ENCODE measurements at regions not wholly inside any gene's neighbourhood (a gene's known extent, or its start where the extent isn't known, plus 50 kb on each side); places are given as distances from the start of the nearest gene placed in this dataset.
"Not testable (repeated sequence)": the region's sequence is repeated elsewhere in the genome, so short reads cannot be mapped to it uniquely, and the experiment has no call there.

DNA sequence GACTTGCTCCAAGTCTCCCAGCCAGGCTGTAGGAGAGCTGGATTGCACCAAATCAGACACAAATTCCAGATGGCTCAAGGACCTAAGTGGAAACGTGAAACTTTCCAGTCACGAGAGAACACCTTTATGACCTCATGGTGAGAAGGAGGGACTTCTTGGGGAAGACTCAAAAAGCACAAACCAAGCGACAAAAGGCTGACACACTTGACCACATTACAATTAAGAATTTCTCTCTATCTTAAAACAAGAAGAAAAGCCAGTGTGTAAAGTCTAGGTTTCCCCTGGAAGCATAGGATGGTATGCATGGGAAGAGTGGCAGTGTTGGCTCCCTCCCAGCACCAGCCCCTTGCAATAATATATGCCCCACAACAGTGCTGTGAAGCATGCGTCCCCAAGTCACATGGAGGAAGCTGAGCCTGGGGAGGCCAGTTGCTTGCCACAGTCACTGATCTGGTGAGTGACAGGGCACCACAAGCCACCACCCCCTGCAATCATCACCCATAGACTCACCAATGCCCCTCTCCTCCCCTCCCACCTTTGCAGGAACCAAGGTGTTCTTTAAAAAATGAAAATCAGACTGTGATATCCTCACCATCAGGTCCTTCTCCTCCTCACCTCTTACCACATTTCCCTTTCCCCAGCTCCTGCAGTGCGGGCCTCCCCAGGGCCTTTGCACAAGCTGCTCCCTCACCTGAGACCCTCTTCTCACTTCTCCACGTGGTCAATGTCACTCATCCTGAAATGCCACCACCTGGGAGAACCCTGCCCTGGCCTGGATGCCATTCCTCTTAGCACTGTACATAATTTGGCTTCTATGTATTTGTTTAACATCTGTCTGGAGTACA is 188.7 kb downstream of the BCL2L11 start:
- H3K27ac Mint-ChIP-seq; DNase-seq; H3K4me3 Mint-ChIP-seq; ATAC-seq (replicated peaks); H3K27me3 Mint-ChIP-seq; H3K4me1 Mint-ChIP-seq (ENCODE audit: low read depth in 2 of 2); H3K9me3 Mint-ChIP-seq; H3K36me3 Mint-ChIP-seq (ENCODE audit: insufficient read depth): not testable (repeated sequence)

DNA sequence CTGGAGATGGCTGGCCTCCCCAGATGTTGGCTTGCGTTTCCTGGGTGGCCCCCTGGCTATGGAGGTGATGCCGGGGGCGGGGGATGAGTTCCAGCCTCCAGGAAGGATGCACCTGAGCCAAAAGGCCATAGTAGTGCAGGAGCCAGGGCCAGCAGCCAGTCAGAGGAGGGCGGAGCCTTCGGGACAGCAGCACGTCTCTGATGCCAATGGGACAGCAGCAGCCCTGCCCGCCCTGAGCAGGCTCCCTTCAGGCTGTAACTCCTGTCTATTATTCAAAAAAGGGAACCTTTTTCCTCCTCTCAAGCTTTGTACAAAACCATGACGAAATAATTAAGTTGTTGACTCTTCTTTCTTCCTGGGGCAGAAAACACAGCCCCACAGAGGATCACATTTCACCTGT is 189.7 kb downstream of the BCL2L11 start:
- not testable (repeated sequence) for H3K9me3 Mint-ChIP-seq, H3K4me3 Mint-ChIP-seq

DNA sequence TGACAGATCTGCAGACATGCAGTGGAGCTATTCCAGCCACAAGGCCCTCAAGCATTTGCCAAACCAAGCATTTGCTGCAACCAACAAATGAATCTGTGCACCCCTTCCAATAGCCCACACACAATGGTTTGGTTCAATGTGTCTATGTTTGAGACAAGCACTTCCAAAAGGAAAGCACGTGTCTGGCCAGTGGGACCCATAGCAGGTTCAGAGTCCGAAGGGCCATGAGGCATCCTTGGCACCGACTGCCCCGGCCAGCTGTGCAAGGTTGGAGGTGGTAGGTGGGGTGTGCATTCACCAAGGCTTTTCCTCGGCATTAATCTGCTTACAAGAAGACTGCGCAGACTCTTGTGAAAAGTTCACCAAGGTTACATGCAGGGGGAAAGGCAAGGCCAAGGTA is 190.9 kb downstream of the BCL2L11 start:
- H3K4me1 Mint-ChIP-seq (ENCODE audit: low read depth in 2 of 2); DNase-seq; H3K9me3 Mint-ChIP-seq; H3K4me3 Mint-ChIP-seq; H3K27me3 Mint-ChIP-seq; H3K27ac Mint-ChIP-seq; ATAC-seq (replicated peaks); H3K36me3 Mint-ChIP-seq (ENCODE audit: insufficient read depth): not testable (repeated sequence)

More for the DNA sequence above, 189.7 kb downstream of the BCL2L11 start:
- not testable (repeated sequence) for DNase-seq; H3K4me1 Mint-ChIP-seq (ENCODE audit: low read depth in 2 of 2); H3K27me3 Mint-ChIP-seq; H3K36me3 Mint-ChIP-seq (ENCODE audit: insufficient read depth); ATAC-seq (replicated peaks); H3K27ac Mint-ChIP-seq

DNA sequence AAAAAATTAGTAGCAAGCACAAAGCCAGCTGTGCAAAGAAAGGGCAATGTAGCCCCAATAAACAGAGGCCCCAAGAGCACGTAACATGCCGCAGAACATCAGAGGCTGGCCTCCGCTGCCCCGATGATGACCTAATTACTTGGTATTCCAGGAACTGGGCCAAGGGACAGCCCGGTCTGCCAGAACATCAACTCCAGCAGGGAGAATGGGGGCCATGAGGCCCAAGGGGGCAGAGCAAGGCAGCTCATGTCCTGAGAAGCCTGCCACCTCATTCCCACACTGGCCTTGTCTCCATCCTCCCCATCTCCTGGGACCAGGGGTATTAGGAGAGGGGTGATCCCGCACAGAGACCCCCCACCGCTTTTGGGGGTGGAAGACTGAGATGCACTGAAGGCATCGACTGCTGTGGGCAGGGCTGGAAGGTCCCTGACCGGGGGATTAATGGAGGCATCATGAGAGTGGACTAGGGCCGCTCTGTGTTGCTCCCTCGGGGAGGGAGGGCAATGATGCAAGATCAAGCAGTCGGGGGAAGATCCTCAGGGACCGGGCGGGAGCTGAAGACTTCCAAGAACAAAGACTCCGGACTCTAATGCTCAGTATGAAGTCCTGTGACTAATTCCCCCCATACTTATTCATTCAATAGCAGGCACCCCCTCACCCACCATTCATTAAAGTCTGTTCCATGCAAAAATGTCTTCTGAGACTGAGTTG is 192.3 kb downstream of the BCL2L11 start:
- H3K27me3 Mint-ChIP-seq; DNase-seq; H3K4me3 Mint-ChIP-seq; H3K4me1 Mint-ChIP-seq (ENCODE audit: low read depth in 2 of 2); H3K27ac Mint-ChIP-seq; ATAC-seq (replicated peaks); H3K36me3 Mint-ChIP-seq (ENCODE audit: insufficient read depth); H3K9me3 Mint-ChIP-seq: not testable (repeated sequence)

DNA sequence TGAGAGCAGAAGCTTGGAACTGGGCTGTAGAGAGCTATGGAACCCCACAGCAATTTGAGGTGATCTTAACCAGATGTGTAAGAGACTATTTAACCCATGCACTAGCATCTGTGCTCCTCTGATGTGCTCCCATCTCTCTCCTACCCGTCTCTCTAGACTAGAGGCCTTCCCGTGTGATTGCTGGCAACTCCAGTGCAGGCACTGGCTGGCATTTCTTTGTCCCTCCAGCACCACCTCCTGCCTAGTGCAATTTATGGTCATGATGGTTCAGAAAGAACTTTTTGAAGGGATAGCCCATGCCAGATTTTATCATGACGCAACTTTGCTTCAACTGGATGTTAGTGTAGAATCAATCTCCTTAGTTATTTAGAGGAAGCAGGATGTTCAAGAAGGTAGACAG is 193.0 kb downstream of the BCL2L11 start:
- H3K27me3 Mint-ChIP-seq; H3K4me3 Mint-ChIP-seq; H3K36me3 Mint-ChIP-seq (ENCODE audit: insufficient read depth); H3K27ac Mint-ChIP-seq; DNase-seq; H3K4me1 Mint-ChIP-seq (ENCODE audit: low read depth in 2 of 2); H3K9me3 Mint-ChIP-seq; ATAC-seq (replicated peaks): not testable (repeated sequence)

GRCh38 chr2:111315188-111315917 is 194.6 kb downstream of the BCL2L11 start:
- not testable (repeated sequence) for DNase-seq; ATAC-seq (replicated peaks); H3K27me3 Mint-ChIP-seq; H3K36me3 Mint-ChIP-seq (ENCODE audit: insufficient read depth); H3K27ac Mint-ChIP-seq; H3K4me3 Mint-ChIP-seq; H3K9me3 Mint-ChIP-seq; H3K4me1 Mint-ChIP-seq (ENCODE audit: low read depth in 2 of 2)

GRCh38 chr2:111316221-111316741 is 195.6 kb downstream of the BCL2L11 start:
- H3K36me3 Mint-ChIP-seq (ENCODE audit: insufficient read depth); DNase-seq; H3K4me3 Mint-ChIP-seq; H3K9me3 Mint-ChIP-seq; ATAC-seq (replicated peaks); H3K27ac Mint-ChIP-seq; H3K4me1 Mint-ChIP-seq (ENCODE audit: low read depth in 2 of 2); H3K27me3 Mint-ChIP-seq: not testable (repeated sequence)

DNA sequence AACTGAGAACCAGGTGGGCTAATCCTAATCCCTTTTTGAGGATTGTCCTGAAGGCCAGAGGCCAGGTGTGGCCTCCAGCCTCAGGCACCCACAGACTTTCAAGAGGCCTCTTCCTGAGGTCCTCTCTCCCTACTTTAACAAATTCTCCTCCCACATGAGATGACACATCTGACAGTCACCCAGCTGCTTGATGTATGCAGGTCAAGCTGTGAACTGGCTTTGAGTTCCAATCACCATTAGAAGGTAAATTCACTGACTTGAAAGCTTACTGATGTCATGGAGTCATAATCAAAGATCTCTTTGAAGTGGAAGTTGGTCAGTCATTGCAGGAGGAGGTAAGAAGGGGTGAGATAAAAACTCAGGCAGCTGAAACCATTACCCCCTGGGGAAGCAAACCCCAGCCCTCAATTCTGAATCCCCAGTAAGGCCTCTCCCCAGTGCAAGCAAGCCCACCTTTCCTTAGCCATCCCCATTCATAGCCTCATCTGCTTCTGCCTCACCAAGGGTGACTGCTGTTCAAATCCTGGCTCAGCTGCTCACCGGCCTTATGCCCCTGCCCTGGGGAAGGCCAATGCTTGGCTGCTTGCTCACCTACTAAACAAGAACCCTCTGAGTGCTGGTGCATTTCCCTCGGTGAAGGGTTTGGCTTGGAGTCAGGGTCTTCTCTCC is 196.3 kb downstream of the BCL2L11 start:
- not testable (repeated sequence) for H3K4me3 Mint-ChIP-seq; H3K27ac Mint-ChIP-seq; H3K27me3 Mint-ChIP-seq; H3K4me1 Mint-ChIP-seq (ENCODE audit: low read depth in 2 of 2); ATAC-seq (replicated peaks); H3K36me3 Mint-ChIP-seq (ENCODE audit: insufficient read depth); H3K9me3 Mint-ChIP-seq; DNase-seq

GRCh38 chr2:111319552-111319951 is 198.8 kb downstream of the BCL2L11 start:
- H3K4me3 Mint-ChIP-seq; H3K4me1 Mint-ChIP-seq (ENCODE audit: low read depth in 2 of 2); DNase-seq; H3K9me3 Mint-ChIP-seq; H3K36me3 Mint-ChIP-seq (ENCODE audit: insufficient read depth); H3K27me3 Mint-ChIP-seq; ATAC-seq (replicated peaks); H3K27ac Mint-ChIP-seq: not testable (repeated sequence)

DNA sequence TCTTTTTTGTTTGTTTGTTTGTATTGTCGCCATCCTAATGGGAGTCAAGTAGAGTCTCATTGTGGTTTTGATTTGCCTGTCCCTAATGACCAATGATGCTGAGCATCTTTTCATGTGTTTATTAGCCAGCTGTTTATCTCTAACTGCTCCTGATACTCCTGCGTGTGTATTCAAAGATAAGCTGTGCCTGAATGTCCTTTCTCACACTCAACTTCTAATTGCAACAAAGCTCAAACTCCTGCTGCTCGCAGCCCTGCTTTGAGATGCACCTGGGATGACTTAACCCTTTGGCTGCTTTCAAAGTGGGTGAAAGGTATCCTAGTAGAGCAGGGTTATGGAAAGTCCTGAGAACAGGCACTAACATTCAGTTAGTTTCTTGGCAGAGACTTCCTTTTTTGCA is 199.6 kb downstream of the BCL2L11 start:
- H3K4me3 Mint-ChIP-seq; DNase-seq; H3K4me1 Mint-ChIP-seq (ENCODE audit: low read depth in 2 of 2); H3K27ac Mint-ChIP-seq; ATAC-seq (replicated peaks); H3K27me3 Mint-ChIP-seq; H3K36me3 Mint-ChIP-seq (ENCODE audit: insufficient read depth); H3K9me3 Mint-ChIP-seq: not testable (repeated sequence)

DNA sequence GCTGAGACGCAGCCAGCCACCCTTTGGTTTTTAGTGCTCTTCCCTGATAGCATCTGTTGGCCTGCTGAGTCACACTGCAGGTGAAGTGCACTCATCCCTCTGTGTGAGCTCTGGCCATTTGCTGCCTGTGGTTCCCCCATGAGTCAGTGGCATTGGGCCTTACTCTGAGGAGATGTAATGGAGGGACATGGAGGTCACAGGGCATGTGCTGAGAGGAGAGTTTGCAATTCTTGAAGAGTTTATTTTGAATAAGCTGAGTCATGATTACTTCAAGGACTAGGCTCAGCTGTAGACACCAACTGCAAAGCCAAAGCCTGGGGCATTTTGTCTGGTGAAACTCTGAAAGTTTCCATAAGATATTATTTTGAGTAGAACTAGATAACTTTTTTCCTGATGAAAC is 200.3 kb downstream of the BCL2L11 start:
- ATAC-seq (replicated peaks); H3K9me3 Mint-ChIP-seq; H3K27me3 Mint-ChIP-seq; DNase-seq; H3K4me1 Mint-ChIP-seq (ENCODE audit: low read depth in 2 of 2); H3K4me3 Mint-ChIP-seq; H3K27ac Mint-ChIP-seq; H3K36me3 Mint-ChIP-seq (ENCODE audit: insufficient read depth): not testable (repeated sequence)

- not testable (repeated sequence) for H3K27ac Mint-ChIP-seq; H3K9me3 Mint-ChIP-seq; H3K36me3 Mint-ChIP-seq (ENCODE audit: insufficient read depth); H3K27me3 Mint-ChIP-seq; H3K4me3 Mint-ChIP-seq; DNase-seq; H3K4me1 Mint-ChIP-seq (ENCODE audit: low read depth in 2 of 2); ATAC-seq (replicated peaks)
These were observed 202.7 kb downstream of the BCL2L11 start for GRCh38 chr2:111323384-111323783.

GRCh38 chr2:111327726-111328125 is 207.0 kb downstream of the BCL2L11 start:
- not testable (repeated sequence) for DNase-seq; H3K36me3 Mint-ChIP-seq (ENCODE audit: insufficient read depth); H3K9me3 Mint-ChIP-seq; H3K27me3 Mint-ChIP-seq; H3K4me3 Mint-ChIP-seq; ATAC-seq (replicated peaks); H3K4me1 Mint-ChIP-seq (ENCODE audit: low read depth in 2 of 2); H3K27ac Mint-ChIP-seq

Measured in effector memory CD8-positive, alpha-beta T cell (primary cell).